ENCODE measurements at regions not wholly inside any gene's neighbourhood (a gene's known extent, or its start where the extent isn't known, plus 50 kb on each side); places are given as distances from the start of the nearest gene placed in this dataset.
"Not testable (repeated sequence)": the region's sequence is repeated elsewhere in the genome, so short reads cannot be mapped to it uniquely, and the experiment has no call there.

- DNase-seq: peak; percentile 32 to 58 (median 47)
Observed at GRCh38 chr12:89833337-89834252, 125.0 kb upstream of the ATP2B1 start.

DNA sequence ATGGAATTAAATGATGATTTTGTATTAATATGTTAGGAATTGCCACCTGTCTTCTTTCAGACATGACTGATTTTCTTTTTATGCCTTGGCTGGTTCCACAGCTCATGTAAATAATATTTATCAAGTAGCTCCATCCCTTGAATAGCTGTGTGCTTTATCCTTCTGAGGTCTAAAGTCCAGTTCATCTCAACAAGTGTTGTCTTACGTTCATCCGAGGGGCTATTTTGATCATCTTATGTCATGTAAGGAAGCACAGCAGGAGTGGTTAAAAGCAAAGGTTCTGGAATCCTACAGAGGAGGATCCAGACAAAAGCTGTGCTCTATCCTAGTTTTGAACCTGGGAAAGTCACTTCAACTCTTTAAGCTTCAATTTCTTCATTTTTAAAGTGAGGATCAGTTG is 123.7 kb upstream of the ATP2B1 start:
- DNase-seq: no peak

- no peak for DNase-seq
Observed at GRCh38 chr12:89831310-89832095, 122.9 kb upstream of the ATP2B1 start.

GRCh38 chr12:89829434-89829975 is 120.9 kb upstream of the ATP2B1 start:
- no peak for DNase-seq

DNA sequence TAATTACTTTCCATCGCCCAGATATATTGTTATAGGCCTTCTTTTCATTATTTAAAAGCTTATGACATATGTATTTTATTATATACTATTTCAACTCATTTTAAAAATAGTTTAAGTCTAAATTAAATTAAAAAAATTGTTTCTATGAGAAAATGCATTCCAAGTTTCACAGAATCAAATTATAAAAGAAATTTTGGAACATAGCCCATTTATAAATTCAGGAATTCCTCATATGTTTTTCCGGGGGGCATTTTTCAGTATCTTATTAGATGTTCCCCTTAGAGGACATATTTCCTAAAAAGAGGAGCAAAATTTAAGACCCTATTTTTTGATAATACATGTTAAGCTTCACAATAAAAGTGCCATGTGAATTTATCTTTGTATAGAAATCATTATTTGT is 119.9 kb upstream of the ATP2B1 start:
- DNase-seq: no peak

- DNase-seq: no peak
Observed at GRCh38 chr12:89827592-89827991, 119.0 kb upstream of the ATP2B1 start.

- no peak for DNase-seq
Observed at GRCh38 chr12:89826468-89826867, 117.8 kb upstream of the ATP2B1 start.

DNA sequence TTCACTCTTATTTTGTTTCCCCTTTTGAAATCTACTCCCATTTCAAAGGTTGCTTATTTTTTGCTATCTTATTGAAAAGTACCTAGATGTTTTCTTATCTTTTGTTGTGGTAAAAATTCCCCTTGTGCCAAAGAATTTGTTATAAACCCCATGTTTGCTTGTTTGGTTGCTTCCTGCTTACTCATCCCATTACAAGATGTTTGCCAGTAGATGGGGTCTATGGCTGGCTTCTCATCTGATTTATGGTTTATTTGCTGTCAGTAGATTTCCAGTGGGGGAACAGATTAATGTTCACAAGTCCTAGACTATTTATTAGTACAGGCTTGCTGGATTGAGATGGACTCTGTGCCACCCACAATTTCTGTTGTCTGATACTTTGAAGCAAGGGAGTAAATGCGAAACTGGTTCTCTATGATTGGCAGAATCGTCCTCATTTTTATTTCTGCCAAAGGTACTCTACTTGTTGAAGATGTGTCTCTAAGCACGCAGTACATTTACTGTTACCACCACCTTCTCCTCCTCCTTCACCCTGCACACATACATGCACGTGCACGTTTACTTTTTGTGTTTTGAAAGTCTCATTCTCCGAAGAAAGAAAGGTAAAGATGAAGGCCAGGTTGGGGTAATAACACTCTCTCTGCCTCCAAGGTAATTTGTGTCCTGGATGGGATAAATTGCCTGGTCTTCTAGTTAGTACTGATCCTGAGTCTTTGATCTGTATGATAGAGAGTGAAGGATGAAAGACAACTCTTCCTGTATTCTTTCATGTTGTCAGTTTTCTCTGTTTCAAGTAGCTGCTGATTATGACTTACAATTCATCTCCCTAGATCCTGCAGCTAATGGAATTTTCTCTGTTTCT is 117.2 kb upstream of the ATP2B1 start:
- DNase-seq: no peak

- no peak for DNase-seq
Observed at GRCh38 chr12:89824822-89825221, 116.2 kb upstream of the ATP2B1 start.

DNA sequence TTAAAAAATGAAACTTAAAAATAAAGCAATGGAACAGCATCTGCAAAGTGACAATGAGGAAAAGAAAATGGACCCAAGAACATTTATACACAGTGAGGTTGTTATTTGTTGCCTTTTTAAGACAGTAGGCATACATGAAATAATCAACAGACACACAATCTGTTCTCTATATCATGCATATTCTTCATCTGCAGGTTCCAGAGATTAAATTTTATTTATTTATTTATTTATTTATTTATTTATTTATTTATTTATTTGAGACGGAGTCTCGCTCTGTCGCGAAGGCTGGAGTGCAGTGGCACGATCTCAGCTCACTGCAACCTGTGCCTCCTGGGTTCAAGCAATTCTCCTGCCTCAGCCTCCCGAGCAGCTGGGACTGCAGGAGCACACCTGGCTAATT is 114.4 kb upstream of the ATP2B1 start:
- DNase-seq: not testable (repeated sequence)

DNA sequence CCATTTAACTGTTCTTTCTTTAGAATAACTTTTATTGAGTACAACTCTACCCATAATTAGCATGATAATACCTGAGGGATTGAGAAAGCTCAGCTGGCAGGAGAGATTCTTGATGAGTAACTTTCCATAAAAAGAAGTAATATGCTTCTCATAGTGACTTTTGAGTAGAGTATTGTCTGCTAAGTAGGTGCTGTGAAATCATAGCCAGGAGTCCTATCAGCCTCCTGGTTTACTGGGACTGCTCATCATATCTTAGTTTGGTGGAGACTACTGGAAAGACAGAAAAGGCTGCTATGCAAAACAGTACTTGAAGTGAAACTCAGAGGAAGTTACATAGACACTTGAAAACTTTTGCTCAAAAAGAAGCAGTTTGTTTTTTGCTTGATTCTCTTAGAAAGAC is 113.3 kb upstream of the ATP2B1 start:
- DNase-seq: no peak

- no peak for DNase-seq
Observed at GRCh38 chr12:89817501-89818226, 109.0 kb upstream of the ATP2B1 start.

DNA sequence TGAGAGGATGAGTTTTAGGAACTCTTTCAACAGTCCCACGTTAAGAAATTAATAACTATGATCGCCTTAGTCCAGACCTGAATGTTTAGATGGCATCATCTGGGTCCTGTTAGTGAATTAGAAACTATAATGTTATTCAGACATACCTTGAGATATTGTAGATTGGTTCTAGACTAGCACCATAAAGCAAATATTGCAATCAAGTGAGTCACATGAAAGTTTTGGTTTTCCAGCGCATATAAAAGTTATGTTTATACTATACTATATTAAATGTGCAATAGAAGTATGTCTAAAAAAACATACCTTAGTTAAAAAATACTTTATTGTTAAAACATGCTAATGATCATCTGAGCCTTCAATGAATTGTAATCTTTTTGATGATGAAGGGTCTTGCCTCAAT is 106.6 kb upstream of the ATP2B1 start:
- no peak for DNase-seq

GRCh38 chr12:89803412-89803811 is 94.8 kb upstream of the ATP2B1 start:
- DNase-seq: no peak

DNA sequence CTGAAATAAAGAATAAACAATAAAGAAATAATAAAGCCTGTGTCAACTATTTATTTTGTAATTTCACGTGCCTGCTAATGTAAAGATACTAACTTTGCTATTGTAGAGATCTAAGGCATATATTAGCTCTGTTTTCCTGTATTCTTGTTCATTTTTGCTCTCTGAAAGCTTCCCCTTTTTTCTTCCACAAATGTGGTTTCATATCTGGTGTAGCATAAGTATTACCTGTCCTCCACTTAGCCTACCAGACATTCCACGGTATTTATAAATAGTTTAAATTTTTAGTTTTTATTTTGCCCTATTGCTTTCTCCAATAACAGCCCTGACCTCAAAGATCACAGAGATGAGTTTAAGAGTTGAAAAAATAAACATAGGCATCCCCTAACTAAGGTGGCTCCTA is 92.6 kb upstream of the ATP2B1 start:
- peak in 2 of 3 donors; percentile 10 to 27 for DNase-seq

DNA sequence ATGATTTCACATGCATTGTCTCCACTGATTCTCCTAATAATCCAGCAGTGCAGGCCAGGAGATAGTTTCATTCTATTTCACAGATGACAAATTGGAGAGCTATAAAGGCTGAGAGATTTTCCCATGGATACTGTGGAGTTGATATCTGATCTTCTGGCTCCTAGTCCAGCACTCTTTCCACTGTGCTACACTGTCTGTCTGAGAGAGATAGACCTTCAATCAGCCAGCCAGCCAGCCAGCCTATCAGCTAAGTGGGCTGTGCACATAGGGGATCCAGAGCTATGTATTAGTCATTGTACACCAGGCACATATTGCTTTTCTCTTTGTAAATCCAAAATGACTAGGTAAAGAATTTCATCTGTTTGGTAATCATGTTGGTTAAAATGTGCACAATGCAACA is 91.8 kb upstream of the ATP2B1 start:
- DNase-seq: no peak

- DNase-seq: no peak
Observed at GRCh38 chr12:89799316-89799715, 90.7 kb upstream of the ATP2B1 start.

GRCh38 chr12:89797436-89797835 is 88.8 kb upstream of the ATP2B1 start:
- DNase-seq: no peak

DNA sequence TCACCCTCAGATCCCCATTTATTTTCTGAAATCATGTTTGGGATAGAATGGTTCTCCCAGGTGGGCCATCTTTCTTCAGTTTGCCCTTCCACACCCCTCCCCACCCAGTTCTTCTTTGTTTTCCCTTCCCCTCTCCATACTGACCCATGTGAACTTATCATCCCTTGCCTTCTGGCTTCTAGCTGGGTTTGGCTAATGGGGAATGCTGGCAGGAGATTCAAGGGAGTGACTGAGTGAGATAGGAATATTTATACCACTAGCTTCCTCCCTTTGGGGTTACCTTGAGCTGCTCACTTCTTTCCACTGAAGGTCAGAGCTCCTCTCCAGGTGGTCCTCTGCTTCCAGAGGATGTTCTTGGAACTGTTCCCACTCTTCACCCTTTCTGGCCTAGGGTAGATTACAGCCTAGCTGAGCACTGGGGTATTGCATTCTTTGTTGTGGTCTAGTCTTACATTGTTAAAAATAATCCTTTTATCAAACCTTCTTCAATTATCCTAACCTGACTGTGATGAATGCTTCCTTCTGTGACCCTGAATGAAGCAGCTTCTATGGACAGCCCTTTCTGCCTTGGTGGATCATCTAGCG is 88.3 kb upstream of the ATP2B1 start:
- no peak for DNase-seq

GRCh38 chr12:89793946-89794345 is 85.3 kb upstream of the ATP2B1 start:
- DNase-seq: no peak

DNA sequence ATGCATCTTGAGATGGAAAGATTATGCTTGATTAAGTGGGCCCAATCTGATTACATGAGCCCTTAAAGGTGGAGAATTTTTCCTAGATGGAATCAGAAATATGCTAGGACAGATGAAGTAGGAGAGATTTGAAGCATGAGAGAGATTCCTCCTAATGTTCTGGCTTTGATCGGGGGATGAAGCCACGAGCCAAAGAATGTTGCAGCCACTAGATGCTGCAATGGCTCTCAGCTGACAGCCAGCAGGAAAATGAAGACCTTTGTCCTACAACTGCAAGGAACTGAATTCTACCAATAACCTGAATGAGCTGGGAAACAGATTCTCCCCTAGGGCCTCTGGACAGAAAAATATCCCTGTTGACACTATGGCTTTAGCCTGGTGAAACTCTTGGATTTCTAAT is 82.6 kb upstream of the ATP2B1 start:
- no peak for DNase-seq

DNA sequence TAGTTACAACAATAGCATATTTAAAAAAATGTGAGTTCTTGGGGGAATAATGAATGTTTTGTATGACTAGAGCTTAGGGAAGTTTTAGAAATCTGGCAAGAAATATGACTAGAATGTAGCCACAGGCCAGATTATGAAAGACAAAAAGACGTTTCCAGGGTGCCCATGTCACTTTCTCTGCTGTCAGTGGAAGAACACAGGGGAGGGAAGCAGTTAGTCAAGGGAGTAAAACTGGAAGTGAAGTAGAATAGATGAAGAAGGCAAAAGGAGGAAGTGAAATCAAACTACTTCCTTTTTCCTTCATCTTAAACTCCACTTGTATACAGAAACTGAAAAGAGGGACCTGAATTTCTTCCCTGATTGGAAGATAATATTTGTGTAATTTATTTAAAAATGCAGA is 81.2 kb upstream of the ATP2B1 start:
- peak; percentile 86 to 97 (median 94) for DNase-seq

All from suppressor macrophage treated with lipopolysaccharide for 1 hour (primary cell).